ENCODE measurements at regions not wholly inside any gene's neighbourhood (a gene's known extent, or its start where the extent isn't known, plus 50 kb on each side); places are given as distances from the start of the nearest gene placed in this dataset.

- no peak for DNase-seq (ENCODE audit: low read depth)
- no peak overlapping the region for H3K4me3 ChIP-seq (ENCODE audit: low read depth, low read length)
- TF ChIP-seq CTCF (IDR thresholded peaks at IDR 0.05; ENCODE audit: control insufficient read depth, extremely low read depth, insufficient read depth): no peak
Observed at GRCh38 chr3:104275199-104275598, 1091.5 kb upstream of the ALCAM start.

- no peak for TF ChIP-seq CTCF (IDR thresholded peaks at IDR 0.05; ENCODE audit: control insufficient read depth, extremely low read depth, insufficient read depth)
- H3K4me3 ChIP-seq (ENCODE audit: low read depth, low read length): no peak overlapping the region
- DNase-seq (ENCODE audit: low read depth): no peak
Observed at GRCh38 chr3:104279617-104280016, 1087.1 kb upstream of the ALCAM start.

- no peak overlapping the region for H3K4me3 ChIP-seq (ENCODE audit: low read depth, low read length)
- TF ChIP-seq CTCF (IDR thresholded peaks at IDR 0.05; ENCODE audit: control insufficient read depth, extremely low read depth, insufficient read depth): no peak
- no peak for DNase-seq (ENCODE audit: low read depth)
Observed at GRCh38 chr3:104281713-104282112, 1085.0 kb upstream of the ALCAM start.

- no peak for DNase-seq (ENCODE audit: low read depth)
- no peak overlapping the region for H3K4me3 ChIP-seq (ENCODE audit: low read depth, low read length)
- no peak for TF ChIP-seq CTCF (IDR thresholded peaks at IDR 0.05; ENCODE audit: control insufficient read depth, extremely low read depth, insufficient read depth)
Observed at GRCh38 chr3:104286645-104287044, 1080.1 kb upstream of the ALCAM start.

- DNase-seq (ENCODE audit: low read depth): no peak
- no peak overlapping the region for H3K4me3 ChIP-seq (ENCODE audit: low read depth, low read length)
- TF ChIP-seq CTCF (IDR thresholded peaks at IDR 0.05; ENCODE audit: control insufficient read depth, extremely low read depth, insufficient read depth): no peak
Observed at GRCh38 chr3:104291437-104291851, 1075.3 kb upstream of the ALCAM start.

- H3K4me3 ChIP-seq (ENCODE audit: low read depth, low read length): no peak overlapping the region
- no peak for DNase-seq (ENCODE audit: low read depth)
- TF ChIP-seq CTCF (IDR thresholded peaks at IDR 0.05; ENCODE audit: control insufficient read depth, extremely low read depth, insufficient read depth): no peak
Observed at GRCh38 chr3:104291878-104292277, 1074.8 kb upstream of the ALCAM start.

- DNase-seq (ENCODE audit: low read depth): no peak
- no peak overlapping the region for H3K4me3 ChIP-seq (ENCODE audit: low read depth, low read length)
- TF ChIP-seq CTCF (IDR thresholded peaks at IDR 0.05; ENCODE audit: control insufficient read depth, extremely low read depth, insufficient read depth): no peak
Observed at GRCh38 chr3:104297617-104298016, 1069.1 kb upstream of the ALCAM start.
